SK-N-SH (cell line): ENCODE measurements at regions not wholly inside any gene's neighbourhood (a gene's known extent, or its start where the extent isn't known, plus 50 kb on each side); places are given as distances from the start of the nearest gene placed in this dataset.

Source experiments
- CTCF ChIA-PET: fragments of 300-600, 350-600 bp; formaldehyde crosslinking; extraction: SDS; loops from one replicate; lab custom pipeline; 2021; lab: Yijun Ruan, JAX
- POLR2A ChIA-PET: fragments of 350-600 bp; sonication (Branson Sonifier 250); formaldehyde crosslinking; extraction: SDS; loops from one replicate; lab custom pipeline; 2020; ENCODE audit warnings: antibody characterized with exemption, inconsistent platforms; lab: Yijun Ruan, JAX
- DNase-seq: peaks from one replicate; pipeline ENCODE4 v3.0.0; 2012
- H2AFZ ChIP-seq: fragments of 200-600 bp; sonication (generic); 2 replicates; pipeline ENCODE4 v1.8.1; 2016; ENCODE audit warnings: antibody characterized with exemption, mild to moderate bottlenecking, low read depth
- H3F3A ChIP-seq: fragments of 200-600 bp; sonication (generic); replicated peaks from 2 replicates; pipeline ENCODE3; 2016; ENCODE audit warnings: antibody characterized with exemption, mild to moderate bottlenecking; ENCODE audit not compliant: insufficient read depth
- H3K27ac ChIP-seq, 2 experiments: fragments of 200-500 bp in 1 of 2; fragments of 200-600 bp in 1 of 2; sonication (Bioruptor generic) in 1 of 2; sonication (generic), shearing (Covaris generic) in 1 of 2; 2 replicates each; pipeline versions ENCODE4 v1.5.1 to v1.6.1; 2014 to 2016; ENCODE audit warnings: low read depth in 2 of 2, inconsistent platforms in 1 of 2, low read length in 1 of 2, mild to moderate bottlenecking in 1 of 2, mixed read lengths in 1 of 2
- H3K27me3 ChIP-seq: fragments of 200-600 bp; sonication (generic), shearing (Covaris generic); 2 replicates; pipeline ENCODE4 v1.6.1; 2016; ENCODE audit warnings: mixed run types; ENCODE audit not compliant: insufficient read depth
- H3K36me3 ChIP-seq, 2 experiments: fragments of 200-500 bp in 1 of 2; fragments of 200-600 bp in 1 of 2; sonication (Bioruptor generic) in 1 of 2; sonication (generic) in 1 of 2; replicated peaks in 1 of 2; 2 replicates each; pipeline versions ENCODE3 to v1.5.1; 2014 to 2016; ENCODE audit warnings: low read length in 1 of 2, mild to moderate bottlenecking in 1 of 2; ENCODE audit not compliant: insufficient read depth in 2 of 2, control insufficient read depth in 1 of 2
- H3K4me1 ChIP-seq, 2 experiments: fragments of 200-500 bp in 1 of 2; fragments of 200-600 bp in 1 of 2; sonication (Bioruptor generic) in 1 of 2; sonication (generic), shearing (Covaris generic) in 1 of 2; 2 replicates each; pipeline versions ENCODE4 v1.5.1 to v1.6.1; 2014 to 2016; ENCODE audit warnings: low read depth in 1 of 2, low read length in 1 of 2, mixed run types in 1 of 2; ENCODE audit not compliant: insufficient read depth in 2 of 2, control insufficient read depth in 1 of 2
- H3K4me2 ChIP-seq: fragments of 200-600 bp; sonication (generic), shearing (Covaris generic); 2 replicates; pipeline ENCODE4 v1.6.1; 2017; ENCODE audit warnings: mixed run types
- H3K4me3 ChIP-seq, 2 experiments: fragments of 200-500 bp in 1 of 2; fragments of 200-600 bp in 1 of 2; sonication (Bioruptor generic) in 1 of 2; sonication (generic), shearing (Covaris generic) in 1 of 2; 2 replicates each; pipeline versions ENCODE4 v1.5.1 to v1.8.1; 2014 to 2016; ENCODE audit warnings: low read depth in 2 of 2, inconsistent platforms in 1 of 2, low read length in 1 of 2, mild to moderate bottlenecking in 1 of 2, mixed read lengths in 1 of 2, moderate library complexity in 1 of 2
- H3K79me2 ChIP-seq: fragments of 200-600 bp; sonication (generic); 2 replicates; pipeline ENCODE4 v1.8.1; 2017; ENCODE audit warnings: mild to moderate bottlenecking; ENCODE audit not compliant: insufficient read depth
- H3K9ac ChIP-seq: fragments of 200-600 bp; sonication (generic); 2 replicates; pipeline ENCODE4 v1.6.1; 2017; ENCODE audit warnings: mixed run types
- H3K9me2 ChIP-seq: fragments of 200-600 bp; sonication (generic); 2 replicates; pipeline ENCODE4 v1.6.1; 2017; ENCODE audit warnings: mixed run types
- H3K9me3 ChIP-seq: fragments of 200-600 bp; sonication (generic); 2 replicates; pipeline ENCODE4 v1.6.1; 2017; ENCODE audit warnings: mixed run types, mild to moderate bottlenecking, moderate library complexity
- H4K20me1 ChIP-seq: fragments of 200-600 bp; sonication (generic); 2 replicates; pipeline ENCODE4 v1.6.1; 2017; ENCODE audit warnings: mild to moderate bottlenecking, mixed run types; ENCODE audit not compliant: insufficient read depth
- FOSL2 ChIP-seq: IDR thresholded peaks from 2 replicates; pipeline ENCODE4 v1.4.0; 2012; ENCODE audit warnings: low read depth, mild to moderate bottlenecking, moderate library complexity, borderline replicate concordance
- FOXJ3 ChIP-seq: sonication (generic); formaldehyde crosslinking; IDR thresholded peaks from 2 replicates; pipeline ENCODE4 v1.5.1; 2020; ENCODE audit warnings: mild to moderate bottlenecking, missing genetic modification reagents
- FOXM1 ChIP-seq: IDR thresholded peaks from 2 replicates; pipeline ENCODE4 v1.4.0; 2012; ENCODE audit warnings: low read depth, mild to moderate bottlenecking
- MEF2A ChIP-seq: IDR thresholded peaks from 2 replicates; pipeline ENCODE4 v1.4.0; 2012; ENCODE audit warnings: low read depth, borderline replicate concordance
- PBX3 ChIP-seq: IDR thresholded peaks from 2 replicates; pipeline ENCODE4; 2012
- REST ChIP-seq: IDR thresholded peaks from 2 replicates; pipeline ENCODE4 v1.6.1; 2012; ENCODE audit warnings: mild to moderate bottlenecking, low read depth, low read length, moderate library complexity
- RXRA ChIP-seq: IDR thresholded peaks from 2 replicates; pipeline ENCODE4 v1.4.0; 2012; ENCODE audit warnings: low read depth, mild to moderate bottlenecking, borderline replicate concordance
- TAF1 ChIP-seq: IDR thresholded peaks from 2 replicates; pipeline ENCODE4 v1.6.1; 2012; ENCODE audit warnings: low read depth, mild to moderate bottlenecking, low read length, moderate library complexity, borderline replicate concordance
- TCF12 ChIP-seq: IDR thresholded peaks from 2 replicates; pipeline ENCODE4 v1.4.0; 2012
- USF1 ChIP-seq: IDR thresholded peaks from 2 replicates; pipeline ENCODE4 v1.4.0; 2012; ENCODE audit warnings: low read depth, borderline replicate concordance
- YY1 ChIP-seq: IDR thresholded peaks from 2 replicates; pipeline ENCODE4 v1.4.0; 2012; ENCODE audit warnings: low read depth, mild to moderate bottlenecking
- WGBS: methylation state at CpG from one replicate; pipeline ENCODE4 v1.1.6; 2017; ENCODE audit warnings: low lambda C conversion rate; 5-methylcytosine and 5-hydroxymethylcytosine counted together
- TF ChIP-seq, protein P1 (sequence below): IDR thresholded peaks from 2 replicates; pipeline ENCODE4 v1.4.0; 2012; ENCODE audit warnings: low read depth, borderline replicate concordance

GRCh38 chrX:124860736-124861135 lies 458.9 kb upstream of the TEX13C start:
- DNase-seq = no peak
- Histone ChIP-seq H3K4me1 (no peaks in the 10 kb centered on the region), H3K9me2 (no peaks in the 10 kb centered on the region), H3K9ac (no peak overlapping the region), H3K36me3 (no peaks in the 10 kb centered on the region), H3K4me3 (no peak overlapping the region), H3K79me2 (no peaks in the 10 kb centered on the region), H3F3A (no peaks in the 10 kb centered on the region), H4K20me1 (no peaks in the 10 kb centered on the region), H3K27ac (no peak overlapping the region), H3K27me3 (no peaks in the 10 kb centered on the region), H2AFZ (no peak overlapping the region), H3K9me3 (no peaks in the 10 kb centered on the region), H3K4me2 (no peak overlapping the region)
- WGBS = 10% methylated on average over 5 of the region's 5 CpGs
- CTCF ChIA-PET = no interaction called here
- TF ChIP-seq PBX3 (no peak), MEF2A (no peak), TCF12 (no peak), FOXJ3 (CRISPR knock-in tag) (no peak), USF1 (no peak), YY1 (no peak), FOXM1 (no peak), RXRA (no peak), FOSL2 (no peak), TAF1 (no peak), REST (no peak)
- TF ChIP-seq, protein P1, sequence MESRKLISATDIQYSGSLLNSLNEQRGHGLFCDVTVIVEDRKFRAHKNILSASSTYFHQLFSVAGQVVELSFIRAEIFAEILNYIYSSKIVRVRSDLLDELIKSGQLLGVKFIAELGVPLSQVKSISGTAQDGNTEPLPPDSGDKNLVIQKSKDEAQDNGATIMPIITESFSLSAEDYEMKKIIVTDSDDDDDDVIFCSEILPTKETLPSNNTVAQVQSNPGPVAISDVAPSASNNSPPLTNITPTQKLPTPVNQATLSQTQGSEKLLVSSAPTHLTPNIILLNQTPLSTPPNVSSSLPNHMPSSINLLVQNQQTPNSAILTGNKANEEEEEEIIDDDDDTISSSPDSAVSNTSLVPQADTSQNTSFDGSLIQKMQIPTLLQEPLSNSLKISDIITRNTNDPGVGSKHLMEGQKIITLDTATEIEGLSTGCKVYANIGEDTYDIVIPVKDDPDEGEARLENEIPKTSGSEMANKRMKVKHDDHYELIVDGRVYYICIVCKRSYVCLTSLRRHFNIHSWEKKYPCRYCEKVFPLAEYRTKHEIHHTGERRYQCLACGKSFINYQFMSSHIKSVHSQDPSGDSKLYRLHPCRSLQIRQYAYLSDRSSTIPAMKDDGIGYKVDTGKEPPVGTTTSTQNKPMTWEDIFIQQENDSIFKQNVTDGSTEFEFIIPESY = no peak
- POLR2A ChIA-PET = no interaction called here
